DND-41 (cell line): ENCODE measurements at regions not wholly inside any gene's neighbourhood (a gene's known extent, or its start where the extent isn't known, plus 50 kb on each side); places are given as distances from the start of the nearest gene placed in this dataset.

ENCODE experiments used
- ATAC-seq: fragments of 200-7000 bp; cut with Tn5 transposase; 3 replicates; pipeline ENCODE4 v1.9.1; 2021; ENCODE audit warnings: low read depth; ENCODE audit not compliant: insufficient read depth
- DNase-seq: peaks from one replicate; pipeline ENCODE4 v3.0.0-alpha.2; 2020
- H2AFZ ChIP-seq: 2 replicates; pipeline ENCODE4 v1.6.0; 2012; ENCODE audit warnings: low read depth, low read length
- H3K27ac ChIP-seq: 2 replicates; pipeline ENCODE4 v1.5.1; 2012; ENCODE audit warnings: low read length, inconsistent platforms
- H3K27me3 ChIP-seq: fragments of 200-600 bp; sonication (generic); 2 replicates; pipeline ENCODE4 v1.6.0; 2012; ENCODE audit warnings: low read length, mild to moderate bottlenecking, inconsistent platforms; ENCODE audit not compliant: insufficient read depth, poor library complexity
- H3K36me3 ChIP-seq: 2 replicates; pipeline ENCODE4 v1.5.1; 2012; ENCODE audit warnings: low read length, inconsistent platforms; ENCODE audit not compliant: insufficient read depth
- H3K4me1 ChIP-seq: 2 replicates; pipeline ENCODE4 v1.5.1; 2012; ENCODE audit warnings: mild to moderate bottlenecking, low read length; ENCODE audit not compliant: insufficient read depth
- H3K4me2 ChIP-seq: 2 replicates; pipeline ENCODE4 v1.6.0; 2012; ENCODE audit warnings: mild to moderate bottlenecking, moderate library complexity, low read length, inconsistent platforms; ENCODE audit not compliant: insufficient read depth
- H3K4me3 ChIP-seq, 2 experiments: fragments of 200-600 bp in 1 of 2; shearing (Covaris generic) in 1 of 2; 2 replicates each; pipeline ENCODE4 v1.5.1; 2012 to 2016; ENCODE audit warnings: inconsistent platforms in 2 of 2, low read length in 2 of 2, mild to moderate bottlenecking in 2 of 2, low read depth in 1 of 2, moderate library complexity in 1 of 2
- H3K79me2 ChIP-seq: 2 replicates; pipeline ENCODE4 v1.6.0; 2012; ENCODE audit warnings: low read length, inconsistent platforms; ENCODE audit not compliant: insufficient read depth
- H3K9ac ChIP-seq: 2 replicates; pipeline ENCODE4 v1.6.0; 2012; ENCODE audit warnings: low read depth, mild to moderate bottlenecking, inconsistent platforms, low read length, moderate library complexity
- H3K9me3 ChIP-seq: 2 replicates; pipeline ENCODE4 v1.5.1; 2012; ENCODE audit warnings: low read length, moderate library complexity, mild to moderate bottlenecking, inconsistent platforms; ENCODE audit not compliant: insufficient read depth, severe bottlenecking
- H4K20me1 ChIP-seq: 2 replicates; pipeline ENCODE4 v1.6.0; 2012; ENCODE audit warnings: low read length; ENCODE audit not compliant: insufficient read depth
- CTCF ChIP-seq: IDR thresholded peaks from 2 replicates; pipeline ENCODE4 v1.5.1; 2012; ENCODE audit warnings: borderline replicate concordance, low read length, moderate library complexity, mild to moderate bottlenecking; ENCODE audit not compliant: poor library complexity, severe bottlenecking; ENCODE audit errors: extremely low read depth
- EZH2 ChIP-seq: IDR thresholded peaks from 3 replicates; pipeline ENCODE4 v1.6.1; 2012; ENCODE audit warnings: borderline replicate concordance, low read depth, mild to moderate bottlenecking, moderate library complexity, low read length, inconsistent platforms; ENCODE audit not compliant: severe bottlenecking

GRCh38 chr18:60686142-60686541 is 313.6 kb upstream of the MC4R start:
- Histone ChIP-seq H3K27ac (no peak overlapping the region), H2AFZ (no peak overlapping the region), H4K20me1 (no peaks in the 10 kb centered on the region), H3K27me3 (peaks cover 4% of the 10 kb centered on the region), H3K9me3 (no peaks in the 10 kb centered on the region), H3K79me2 (no peaks in the 10 kb centered on the region), H3K4me2 (no peak overlapping the region), H3K4me3 (no peak overlapping the region), H3K4me1 (no peaks in the 10 kb centered on the region), H3K9ac (no peak overlapping the region), H3K36me3 (no peaks in the 10 kb centered on the region)
- DNase-seq (no peak), ATAC-seq (no peak)
- TF ChIP-seq EZH2: no peak
- TF ChIP-seq CTCF: no peak

- TF ChIP-seq CTCF: no peak
- TF ChIP-seq EZH2: no peak
- Histone ChIP-seq H4K20me1 (no peaks in the 10 kb centered on the region), H3K4me3 (no peak overlapping the region), H3K27me3 (peaks cover 4% of the 10 kb centered on the region), H2AFZ (no peak overlapping the region), H3K36me3 (no peaks in the 10 kb centered on the region), H3K27ac (no peak overlapping the region), H3K9me3 (no peaks in the 10 kb centered on the region), H3K9ac (no peak overlapping the region), H3K4me1 (no peaks in the 10 kb centered on the region), H3K79me2 (no peaks in the 10 kb centered on the region), H3K4me2 (no peak overlapping the region)
- ATAC-seq (no peak), DNase-seq (no peak)
These were observed 318.5 kb upstream of the MC4R start for GRCh38 chr18:60691061-60691460.

GRCh38 chr18:60693426-60693825 is 320.9 kb upstream of the MC4R start:
- H3K27ac ChIP-seq: no peak overlapping the region

More at GRCh38 chr18:60693426-60693825, 320.9 kb upstream of the MC4R start:
- H4K20me1 ChIP-seq: no peaks in the 10 kb centered on the region
- ATAC-seq (no peak), DNase-seq (no peak)
- no peaks in the 10 kb centered on the region for H3K9me3 ChIP-seq
- H3K9ac ChIP-seq: no peak overlapping the region
- H2AFZ ChIP-seq: no peak overlapping the region
- H3K4me2 ChIP-seq: no peak overlapping the region
- H3K36me3 ChIP-seq: no peaks in the 10 kb centered on the region
- H3K79me2 ChIP-seq: no peaks in the 10 kb centered on the region
- TF ChIP-seq CTCF (no peak), EZH2 (no peak)
- H3K4me1 ChIP-seq: no peaks in the 10 kb centered on the region
- H3K4me3 ChIP-seq: no peak overlapping the region
- peaks cover under 1% of the 10 kb centered on the region for H3K27me3 ChIP-seq
